Erythroblast (primary cell): ENCODE measurements at regions not wholly inside any gene's neighbourhood (a gene's known extent, or its start where the extent isn't known, plus 50 kb on each side); places are given as distances from the start of the nearest gene placed in this dataset.
A peak's percentile ranks its signal among the peaks of the same experiment; 100 is the strongest.
"Not testable (repeated sequence)": the region's sequence is repeated elsewhere in the genome, so short reads cannot be mapped to it uniquely, and the experiment has no call there.

ENCODE experiments used
- DNase-seq, 2 experiments: peaks; one replicate each; lab custom pipeline; 2025; lab: John Stamatoyannopoulos, UW
- GATA1 ChIP-seq: IDR thresholded peaks from 2 replicates; pipeline ENCODE4 v1.6.1; 2011; ENCODE audit warnings: low read depth, mild to moderate bottlenecking, control low read depth, low read length, moderate library complexity
- POLR2A ChIP-seq: IDR thresholded peaks from 2 replicates; pipeline ENCODE4 v1.6.1; 2011; ENCODE audit warnings: mild to moderate bottlenecking, low read length

DNA sequence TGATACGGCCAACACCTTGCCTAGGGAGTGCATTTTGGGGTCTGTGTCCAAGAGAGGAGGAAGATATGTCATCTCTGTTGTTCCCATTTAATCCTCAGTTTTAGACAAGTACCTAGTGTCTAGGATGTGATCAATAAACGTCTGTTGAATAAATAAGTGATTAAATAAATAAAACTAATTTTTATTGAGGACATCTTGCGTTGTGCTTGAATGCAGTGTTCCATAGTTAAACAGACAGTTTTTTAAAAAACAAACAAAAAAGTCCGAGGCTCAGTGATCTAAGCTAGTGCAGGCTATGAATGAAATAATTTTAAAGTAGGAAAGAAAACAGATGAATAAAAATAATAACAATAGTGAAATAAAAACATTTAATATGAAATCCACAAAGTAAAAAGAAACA is 283.0 kb upstream of the MAF start:
- no peak for TF ChIP-seq GATA1
- TF ChIP-seq POLR2A = no peak
- DNase-seq = no peak

DNA sequence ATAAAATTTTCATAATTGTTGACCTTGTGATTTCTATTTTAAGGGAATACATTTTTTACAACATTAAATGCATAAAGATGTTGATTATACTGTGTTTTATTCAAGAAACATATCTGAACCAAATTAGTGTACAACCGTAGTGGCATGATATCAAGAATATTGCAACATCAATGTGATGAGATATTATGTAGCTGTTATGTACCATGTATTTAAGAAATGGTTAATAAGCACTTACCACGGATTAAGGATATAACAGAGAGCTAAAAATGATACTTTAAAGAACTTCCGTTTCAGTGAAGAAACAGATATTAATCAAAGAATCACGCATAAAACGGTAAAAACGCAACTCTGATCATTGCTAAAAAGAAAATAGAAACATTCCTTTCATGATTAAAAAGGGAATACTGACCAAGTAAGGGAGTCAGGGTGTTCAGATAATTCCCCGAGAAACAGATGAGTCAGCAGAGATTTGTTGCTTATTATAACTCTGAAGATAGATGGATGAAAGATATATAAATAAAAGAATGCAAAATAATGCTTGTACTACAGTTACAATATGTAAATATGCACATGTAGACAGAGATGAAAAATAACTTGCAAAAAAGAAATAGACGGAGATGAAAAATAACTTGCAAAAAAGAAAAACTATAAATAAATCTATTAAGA is 281.9 kb upstream of the MAF start:
- no peak for DNase-seq
- TF ChIP-seq GATA1 = no peak
- no peak for TF ChIP-seq POLR2A

GRCh38 chr16:79881107-79881506 is 280.6 kb upstream of the MAF start:
- DNase-seq = not testable (repeated sequence)

GRCh38 chr16:79876332-79876730 is 275.8 kb upstream of the MAF start:
- no peak for TF ChIP-seq POLR2A
- TF ChIP-seq GATA1 = no peak
- DNase-seq = no peak

GRCh38 chr16:79874391-79874790 is 273.9 kb upstream of the MAF start:
- TF ChIP-seq GATA1 (no peak), POLR2A (no peak)
- DNase-seq = no peak

DNA sequence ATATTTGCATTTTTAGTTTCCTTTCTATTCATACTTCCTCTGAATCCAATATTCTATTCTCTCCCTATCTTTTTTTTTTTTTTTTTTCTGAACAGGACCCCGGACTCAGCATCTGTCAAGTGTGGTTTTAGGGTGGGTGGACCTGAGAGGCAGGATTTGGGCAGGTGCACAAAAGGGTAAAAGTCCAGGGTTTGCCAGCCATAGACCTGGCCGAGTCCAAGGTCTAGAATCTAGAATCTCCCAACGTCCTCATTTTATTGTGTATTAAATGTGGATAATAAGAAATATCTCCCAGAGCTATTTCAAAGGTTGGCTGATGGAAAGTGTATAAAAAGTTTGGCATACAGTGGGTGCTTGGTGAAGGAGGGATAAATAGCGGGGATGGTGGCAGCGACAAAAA is 273.3 kb upstream of the MAF start:
- TF ChIP-seq POLR2A = no peak
- no peak for TF ChIP-seq GATA1
- DNase-seq = no peak

GRCh38 chr16:79871906-79872305 is 271.4 kb upstream of the MAF start:
- no peak for TF ChIP-seq GATA1
- no peak for TF ChIP-seq POLR2A
- no peak for DNase-seq

- TF ChIP-seq POLR2A (no peak), GATA1 (no peak)
Measured at GRCh38 chr16:79870016-79870886, 269.7 kb upstream of the MAF start.

DNA sequence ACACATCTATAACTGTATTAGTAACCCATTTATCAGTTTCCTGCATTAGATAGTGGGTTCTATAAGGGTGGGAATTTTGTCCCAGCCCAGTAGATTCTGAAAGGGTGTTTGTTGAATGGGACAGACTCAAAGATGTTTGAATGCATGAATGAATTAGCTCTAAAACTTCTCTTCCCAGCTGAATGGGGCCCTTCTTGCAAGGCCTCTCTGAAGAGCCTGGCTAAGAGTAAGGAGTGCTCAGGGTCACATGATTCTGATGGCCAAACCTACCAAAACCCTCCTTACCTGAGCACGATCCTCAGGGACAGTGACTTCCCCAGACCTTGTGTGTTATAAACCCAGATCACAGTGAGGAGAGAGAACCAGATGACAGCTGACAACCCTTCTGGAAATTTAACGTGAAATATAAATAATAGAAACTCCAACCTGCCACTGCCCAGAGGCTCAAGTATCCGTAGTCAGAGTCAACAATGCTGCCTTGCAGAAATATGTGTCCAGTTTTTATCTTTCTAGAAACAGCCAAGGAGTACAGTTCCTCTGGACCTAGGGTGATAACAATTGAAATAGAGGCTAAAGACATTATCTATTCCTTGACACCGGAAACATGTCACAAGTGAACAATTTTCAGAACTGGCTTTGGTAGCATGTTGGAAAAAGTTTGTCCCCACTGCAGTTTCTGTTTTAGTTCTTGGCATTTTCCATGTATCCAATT is 268.9 kb upstream of the MAF start:
- TF ChIP-seq POLR2A = no peak
- peak; percentile 9 to 62 for DNase-seq

More at GRCh38 chr16:79870016-79870886, 269.7 kb upstream of the MAF start:
- DNase-seq = no peak

- no peak for TF ChIP-seq GATA1
- TF ChIP-seq POLR2A = no peak
- no peak for DNase-seq
Measured at GRCh38 chr16:79868841-79869240, 268.3 kb upstream of the MAF start.

DNA sequence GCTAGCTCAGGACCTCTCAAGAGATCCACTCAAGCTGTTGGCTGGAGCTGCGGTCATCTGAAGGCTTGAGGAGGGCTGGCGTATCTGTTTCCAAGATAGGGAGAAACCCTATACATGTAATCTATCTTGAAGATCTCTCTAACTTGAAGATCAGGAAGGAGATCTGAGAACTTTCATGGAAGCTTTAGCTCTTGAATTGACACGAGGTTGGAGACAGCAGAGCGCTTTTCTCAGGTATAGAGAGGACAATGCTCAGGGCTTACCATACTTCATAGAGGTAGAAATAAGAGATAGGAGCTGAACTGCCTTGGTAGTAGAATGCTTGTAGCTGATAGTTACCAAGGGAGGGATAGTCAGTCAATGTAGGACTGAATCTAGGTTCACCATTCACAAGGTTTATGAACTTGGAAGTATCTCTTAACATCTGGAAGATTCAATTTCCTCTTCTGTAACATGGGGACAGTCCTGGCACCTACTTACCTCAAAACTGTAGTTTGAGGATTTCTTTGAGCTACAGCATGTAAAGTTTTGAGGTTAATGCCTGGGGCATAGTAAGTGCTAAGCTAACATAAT is 267.0 kb upstream of the MAF start:
- no peak for DNase-seq
- TF ChIP-seq GATA1 (no peak), POLR2A (no peak)

- DNase-seq = no peak
- TF ChIP-seq POLR2A (no peak), GATA1 (no peak)
Measured at GRCh38 chr16:79865918-79866317, 265.4 kb upstream of the MAF start.

DNA sequence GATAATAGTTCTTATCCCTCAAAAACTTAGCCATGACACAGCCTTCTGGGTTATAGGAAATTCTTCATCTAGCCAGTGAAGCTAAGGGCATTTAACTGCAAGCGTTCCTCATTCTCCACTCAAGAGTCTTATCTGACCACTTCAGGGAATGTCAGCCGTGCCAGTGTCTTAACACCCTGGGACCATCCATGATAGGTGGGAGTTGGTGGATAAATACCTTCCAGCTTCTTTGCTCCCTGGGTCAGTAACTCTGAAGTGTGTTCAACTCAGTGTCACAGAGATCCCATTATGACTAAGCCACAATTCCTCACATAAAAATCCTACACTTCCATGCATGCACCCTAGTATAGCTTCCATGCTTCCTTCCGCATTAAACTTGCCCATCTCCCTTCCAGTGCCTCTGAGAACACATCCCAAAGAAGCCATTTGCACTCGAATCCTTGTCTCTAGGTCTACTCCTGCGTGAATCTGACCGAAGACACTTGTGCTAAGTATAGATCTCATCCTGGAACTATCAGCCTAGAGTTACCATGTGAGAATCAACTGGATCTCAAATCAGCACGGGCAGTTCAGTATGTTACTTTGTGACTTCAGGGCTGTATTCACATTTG is 264.3 kb upstream of the MAF start:
- no peak for DNase-seq
- no peak for TF ChIP-seq POLR2A
- no peak for TF ChIP-seq GATA1

DNA sequence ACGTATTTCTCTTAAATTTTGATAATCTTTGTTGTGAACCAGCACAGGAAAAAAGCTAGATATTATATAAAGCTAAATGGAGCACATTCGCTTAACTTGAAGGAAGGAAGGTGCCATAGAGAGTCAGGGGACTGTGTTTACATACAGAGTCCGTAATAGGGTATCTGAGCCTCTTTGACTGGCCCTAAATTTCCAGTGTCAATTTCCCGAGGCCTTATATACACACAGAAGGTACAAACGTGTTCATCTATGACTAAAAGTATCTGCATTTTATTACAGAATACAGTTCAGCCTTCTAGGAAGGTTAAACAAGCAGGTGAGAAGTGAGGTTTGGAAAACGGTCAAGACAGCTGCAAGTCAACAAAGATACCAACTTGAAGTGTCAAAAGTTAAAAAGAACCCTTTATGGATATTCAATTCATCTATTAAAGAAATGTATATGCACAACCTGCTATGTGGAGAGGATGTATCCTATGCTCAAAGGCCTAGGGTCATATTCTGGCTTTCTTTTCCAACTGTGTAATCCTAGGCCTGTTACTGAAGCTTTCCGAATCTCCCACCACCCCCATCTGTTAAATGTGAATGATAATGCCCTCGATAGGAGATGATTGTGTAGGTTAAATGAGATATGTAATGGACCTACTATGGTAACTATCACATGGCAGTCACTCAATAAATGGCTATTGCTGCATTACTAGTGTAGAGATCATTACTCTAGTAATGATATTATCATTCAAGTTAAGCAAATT is 263.7 kb upstream of the MAF start:
- TF ChIP-seq POLR2A (no peak), GATA1 (no peak)

More for the DNA sequence above, 263.7 kb upstream of the MAF start:
- no peak for DNase-seq
